Neural progenitor cell (in vitro differentiated cells): ENCODE measurements at regions not wholly inside any gene's neighbourhood (a gene's known extent, or its start where the extent isn't known, plus 50 kb on each side); places are given as distances from the start of the nearest gene placed in this dataset.

Source experiments
- DNase-seq: peaks from one replicate; pipeline ENCODE4 v3.0.0-alpha.2; 2016; ENCODE audit warnings: low spot score
- H2AFZ ChIP-seq: fragments of 200-600 bp; sonication (generic); replicated peaks from 2 replicates; pipeline ENCODE4 v1.6.1; 2016; ENCODE audit warnings: antibody characterized with exemption
- H3F3A ChIP-seq: fragments of 200-600 bp; sonication (generic); 2 replicates; pipeline ENCODE4 v1.6.1; 2016; ENCODE audit warnings: antibody characterized with exemption, low read depth
- H3K27ac ChIP-seq: fragments of 200-600 bp; sonication (generic); 2 replicates; pipeline ENCODE4 v1.5.1; 2016; ENCODE audit warnings: mild to moderate bottlenecking
- H3K27me3 ChIP-seq: fragments of 200-600 bp; sonication (generic); 2 replicates; pipeline ENCODE4 v1.6.1; 2016; ENCODE audit warnings: mild to moderate bottlenecking, moderate library complexity
- H3K36me3 ChIP-seq: fragments of 200-600 bp; sonication (generic); 2 replicates; pipeline ENCODE4 v1.5.1; 2016
- H3K4me1 ChIP-seq: fragments of 200-600 bp; sonication (generic); 2 replicates; pipeline ENCODE4 v1.6.1; 2016; ENCODE audit warnings: mixed run types
- H3K4me2 ChIP-seq: fragments of 200-600 bp; sonication (generic); 2 replicates; pipeline ENCODE4 v1.6.1; 2016
- H3K4me3 ChIP-seq: fragments of 200-600 bp; sonication (generic); 2 replicates; pipeline ENCODE4 v1.5.1; 2016
- H3K79me2 ChIP-seq: fragments of 200-600 bp; sonication (generic); 2 replicates; pipeline ENCODE4 v1.6.1; 2016; ENCODE audit warnings: low read depth
- H3K9ac ChIP-seq: fragments of 200-600 bp; sonication (generic); 2 replicates; pipeline ENCODE4 v1.6.1; 2016
- H3K9me3 ChIP-seq: fragments of 200-600 bp; sonication (generic); 2 replicates; pipeline ENCODE4 v1.5.1; 2016; ENCODE audit warnings: low read depth
- H4K20me1 ChIP-seq: fragments of 200-600 bp; sonication (generic); 2 replicates; pipeline ENCODE4 v1.6.1; 2016; ENCODE audit warnings: low read depth
- H3K27ac Mint-ChIP-seq: 3 replicates; pipeline ENCODE4 v1.8.0; 2021; ENCODE audit warnings: mixed read lengths
- H3K27me3 Mint-ChIP-seq: 2 replicates; pipeline ENCODE4 v1.8.0; 2022; ENCODE audit warnings: low read depth, mild to moderate bottlenecking, inconsistent platforms, moderate library complexity, mixed read lengths; ENCODE audit not compliant: insufficient read depth
- H3K36me3 Mint-ChIP-seq: 3 replicates; pipeline ENCODE4 v1.8.0; 2021; ENCODE audit warnings: mixed read lengths
- H3K4me1 Mint-ChIP-seq: 3 replicates; pipeline ENCODE4 v1.8.0; 2021; ENCODE audit warnings: mixed read lengths
- H3K4me3 Mint-ChIP-seq: 3 replicates; pipeline ENCODE4 v1.8.0; 2021; ENCODE audit warnings: mild to moderate bottlenecking, moderate library complexity, mixed read lengths
- H3K9me3 Mint-ChIP-seq: 3 replicates; pipeline ENCODE4 v1.8.0; 2020; ENCODE audit warnings: mixed read lengths
- CTCF ChIP-seq: fragments of 200-600 bp; sonication (generic); IDR thresholded peaks from 2 replicates; pipeline ENCODE4 v1.5.1; 2017; ENCODE audit warnings: antibody characterized with exemption, mild to moderate bottlenecking
- EZH2 ChIP-seq: fragments of 200-600 bp; sonication (generic); IDR thresholded peaks from 2 replicates; pipeline ENCODE4 v1.6.1; 2017; ENCODE audit warnings: antibody characterized with exemption, mild to moderate bottlenecking, moderate library complexity
- EZH2phosphoT487 ChIP-seq: fragments of 200-600 bp; sonication (generic); IDR thresholded peaks from 2 replicates; pipeline ENCODE4 v1.6.1; 2017; ENCODE audit warnings: antibody characterized with exemption

- no peak overlapping the region for H2AFZ ChIP-seq
- H3K27me3 Mint-ChIP-seq: peaks cover 2% of the 10 kb centered on the region
- H4K20me1 ChIP-seq: no peaks in the 10 kb centered on the region
- no peaks in the 10 kb centered on the region for H3K79me2 ChIP-seq
- H3K4me1 ChIP-seq: peaks cover 6% of the 10 kb centered on the region
- H3K4me3 ChIP-seq: no peak overlapping the region
- H3F3A ChIP-seq: no peaks in the 10 kb centered on the region
- H3K9me3 Mint-ChIP-seq: no peaks in the 10 kb centered on the region
- no peaks in the 10 kb centered on the region for H3K4me1 Mint-ChIP-seq
- H3K27me3 ChIP-seq: no peaks in the 10 kb centered on the region
- H3K4me2 ChIP-seq: no peak overlapping the region
- DNase-seq: no peak
- no peak for TF ChIP-seq CTCF
- TF ChIP-seq EZH2phosphoT487: no peak
- TF ChIP-seq EZH2: no peak
- no peaks in the 10 kb centered on the region for H3K9me3 ChIP-seq
- no peaks in the 10 kb centered on the region for H3K36me3 Mint-ChIP-seq
- no peak overlapping the region for H3K9ac ChIP-seq
- no peak overlapping the region for H3K4me3 Mint-ChIP-seq
- no peaks in the 10 kb centered on the region for H3K36me3 ChIP-seq
- H3K27ac Mint-ChIP-seq: no peak overlapping the region
- H3K27ac ChIP-seq: no peak overlapping the region
These were observed 68.0 kb upstream of the MNS1 start for GRCh38 chr15:56532721-56533460.

DNA sequence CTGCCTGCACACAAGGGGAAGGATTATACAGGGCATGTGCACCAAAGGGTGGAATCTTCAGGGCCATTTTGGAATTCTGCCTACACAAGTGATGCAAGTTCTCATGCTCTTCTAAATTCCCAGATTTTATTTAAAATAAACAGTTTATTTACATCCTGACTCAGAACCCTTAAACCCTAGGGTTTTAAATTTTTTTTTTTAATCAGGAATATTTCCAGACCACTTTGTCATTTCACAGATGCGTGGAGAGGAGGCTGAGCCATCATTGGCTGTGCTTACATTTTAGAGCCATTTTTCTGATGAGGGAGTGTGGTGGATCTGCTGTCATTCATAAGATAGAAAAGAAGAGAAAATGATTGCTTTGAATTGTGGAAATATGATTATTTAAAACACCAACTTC lies 65.2 kb upstream of the MNS1 start:
- H3K9me3 Mint-ChIP-seq: no peaks in the 10 kb centered on the region
- no peak for DNase-seq
- Histone ChIP-seq H3K4me2 (no peak overlapping the region), H4K20me1 (no peaks in the 10 kb centered on the region), H3K27ac (no peak overlapping the region), H3F3A (no peaks in the 10 kb centered on the region), H2AFZ (no peak overlapping the region), H3K4me1 (no peaks in the 10 kb centered on the region), H3K9me3 (no peaks in the 10 kb centered on the region), H3K79me2 (no peaks in the 10 kb centered on the region), H3K4me3 (no peak overlapping the region), H3K27me3 (no peaks in the 10 kb centered on the region), H3K9ac (no peak overlapping the region), H3K36me3 (no peaks in the 10 kb centered on the region)
- no peaks in the 10 kb centered on the region for H3K4me1 Mint-ChIP-seq
- H3K27ac Mint-ChIP-seq: no peak overlapping the region
- no peak overlapping the region for H3K4me3 Mint-ChIP-seq
- TF ChIP-seq EZH2: no peak
- no peak for TF ChIP-seq EZH2phosphoT487
- no peak for TF ChIP-seq CTCF
- H3K36me3 Mint-ChIP-seq: no peaks in the 10 kb centered on the region
- peaks cover 2% of the 10 kb centered on the region for H3K27me3 Mint-ChIP-seq

GRCh38 chr15:56528136-56528535 lies 63.2 kb upstream of the MNS1 start:
- Mint-ChIP-seq H3K4me1 (no peaks in the 10 kb centered on the region), H3K27ac (no peak overlapping the region), H3K4me3 (no peak overlapping the region), H3K27me3 (no peaks in the 10 kb centered on the region), H3K36me3 (no peaks in the 10 kb centered on the region), H3K9me3 (no peaks in the 10 kb centered on the region)
- Histone ChIP-seq H3K79me2 (no peaks in the 10 kb centered on the region), H3K27ac (no peak overlapping the region), H3K4me3 (no peak overlapping the region), H2AFZ (no peak overlapping the region), H3K4me2 (no peak overlapping the region), H3K4me1 (no peaks in the 10 kb centered on the region), H4K20me1 (no peaks in the 10 kb centered on the region), H3F3A (no peaks in the 10 kb centered on the region), H3K36me3 (no peaks in the 10 kb centered on the region), H3K9ac (no peak overlapping the region), H3K27me3 (no peaks in the 10 kb centered on the region), H3K9me3 (no peaks in the 10 kb centered on the region)
- TF ChIP-seq EZH2 (no peak), CTCF (no peak), EZH2phosphoT487 (no peak)
- DNase-seq: no peak
